ENCODE measurements at regions not wholly inside any gene's neighbourhood (a gene's known extent, or its start where the extent isn't known, plus 50 kb on each side); places are given as distances from the start of the nearest gene placed in this dataset.
A peak's percentile ranks its signal among the peaks of the same experiment; 100 is the strongest.

GRCh38 chr6:4668271-4669179 lies 107.7 kb upstream of the CDYL start:
- no peak overlapping the region for H3K4me3 ChIP-seq (ENCODE audit: low read depth, low read length)
- peak; percentile 59 for DNase-seq (ENCODE audit: low read depth)
- TF ChIP-seq POLR2A (IDR thresholded peaks at IDR 0.05; ENCODE audit: extremely low read depth, insufficient read length) = no peak
- TF ChIP-seq MYC (IDR thresholded peaks at IDR 0.05; ENCODE audit: low read depth, low read length) = no peak
- no peak for TF ChIP-seq MAX (IDR thresholded peaks at IDR 0.05; ENCODE audit: low read depth, low read length)
- TF ChIP-seq CTCF (IDR thresholded peaks at IDR 0.05; ENCODE audit: low read depth, low read length) = no peak

- H3K4me3 ChIP-seq (ENCODE audit: low read depth, low read length) = no peak overlapping the region
- DNase-seq (ENCODE audit: low read depth) = no peak
- TF ChIP-seq MYC (IDR thresholded peaks at IDR 0.05; ENCODE audit: low read depth, low read length) (no peak), CTCF (IDR thresholded peaks at IDR 0.05; ENCODE audit: low read depth, low read length) (no peak), POLR2A (IDR thresholded peaks at IDR 0.05; ENCODE audit: extremely low read depth, insufficient read length) (no peak), MAX (IDR thresholded peaks at IDR 0.05; ENCODE audit: low read depth, low read length) (no peak)
Measured at GRCh38 chr6:4667591-4667990, 108.6 kb upstream of the CDYL start.

- H3K4me3 ChIP-seq (ENCODE audit: low read depth, low read length) = no peak overlapping the region
- DNase-seq (ENCODE audit: low read depth) = no peak
- TF ChIP-seq MAX (IDR thresholded peaks at IDR 0.05; ENCODE audit: low read depth, low read length) = no peak
- TF ChIP-seq CTCF (IDR thresholded peaks at IDR 0.05; ENCODE audit: low read depth, low read length) = no peak
- TF ChIP-seq MYC (IDR thresholded peaks at IDR 0.05; ENCODE audit: low read depth, low read length) = no peak
- no peak for TF ChIP-seq POLR2A (IDR thresholded peaks at IDR 0.05; ENCODE audit: extremely low read depth, insufficient read length)
Measured at GRCh38 chr6:4666886-4667513, 109.2 kb upstream of the CDYL start.

- no peak for DNase-seq (ENCODE audit: low read depth)
- H3K4me3 ChIP-seq (ENCODE audit: low read depth, low read length) = no peak overlapping the region
- TF ChIP-seq POLR2A (IDR thresholded peaks at IDR 0.05; ENCODE audit: extremely low read depth, insufficient read length) (no peak), MYC (IDR thresholded peaks at IDR 0.05; ENCODE audit: low read depth, low read length) (no peak), MAX (IDR thresholded peaks at IDR 0.05; ENCODE audit: low read depth, low read length) (no peak), CTCF (IDR thresholded peaks at IDR 0.05; ENCODE audit: low read depth, low read length) (no peak)
Measured at GRCh38 chr6:4665489-4666417, 110.5 kb upstream of the CDYL start.

- TF ChIP-seq CTCF (IDR thresholded peaks at IDR 0.05; ENCODE audit: low read depth, low read length) = no peak
- TF ChIP-seq MAX (IDR thresholded peaks at IDR 0.05; ENCODE audit: low read depth, low read length) = no peak
- no peak for TF ChIP-seq POLR2A (IDR thresholded peaks at IDR 0.05; ENCODE audit: extremely low read depth, insufficient read length)
- TF ChIP-seq MYC (IDR thresholded peaks at IDR 0.05; ENCODE audit: low read depth, low read length) = no peak
- DNase-seq (ENCODE audit: low read depth) = no peak
- H3K4me3 ChIP-seq (ENCODE audit: low read depth, low read length) = no peak overlapping the region
Measured at GRCh38 chr6:4664911-4665310, 111.3 kb upstream of the CDYL start.
